HepG2 (cell line): ENCODE measurements at regions not wholly inside any gene's neighbourhood (a gene's known extent, or its start where the extent isn't known, plus 50 kb on each side); places are given as distances from the start of the nearest gene placed in this dataset.

Source experiments
- AKAP8 ChIP-seq: sonication (generic); formaldehyde crosslinking; IDR thresholded peaks from 2 replicates; pipeline ENCODE4 v1.5.1; 2020; ENCODE audit warnings: mild to moderate bottlenecking, missing genetic modification reagents
- ATAD3A ChIP-seq: sonication (generic); formaldehyde crosslinking; IDR thresholded peaks from 2 replicates; pipeline ENCODE4 v1.4.0; 2020; ENCODE audit warnings: missing genetic modification reagents
- ATF4 ChIP-seq, 2 experiments: fragments of 450-650 bp in 1 of 2; sonication (generic) in 1 of 2; formaldehyde crosslinking; IDR thresholded peaks; 2 replicates each; pipeline versions ENCODE4 v1.5.0 to v1.8.0; 2020 to 2022; ENCODE audit warnings: mild to moderate bottlenecking in 1 of 2, missing genetic modification reagents in 1 of 2
- CBFB ChIP-seq: sonication (generic); formaldehyde crosslinking; IDR thresholded peaks from 2 replicates; pipeline ENCODE4 v1.4.0; 2020; ENCODE audit warnings: missing genetic modification reagents
- GPN1 ChIP-seq: sonication (generic); formaldehyde crosslinking; IDR thresholded peaks from 2 replicates; pipeline ENCODE4 v1.5.1; 2020; ENCODE audit warnings: missing genetic modification reagents, borderline replicate concordance
- GTF3A ChIP-seq: sonication (generic); formaldehyde crosslinking; conservative IDR thresholded peaks from 2 replicates; pipeline ENCODE4 v1.4.0; 2020; ENCODE audit warnings: mild to moderate bottlenecking, missing genetic modification reagents
- HMGA1 ChIP-seq: sonication (generic); formaldehyde crosslinking; conservative IDR thresholded peaks from 2 replicates; pipeline ENCODE4 v1.4.0; 2020; ENCODE audit warnings: missing genetic modification reagents
- KDM2A ChIP-seq: sonication (generic); formaldehyde crosslinking; IDR thresholded peaks from 2 replicates; pipeline ENCODE4 v1.4.0; 2020; ENCODE audit warnings: low read depth, missing genetic modification reagents, borderline replicate concordance
- LCORL ChIP-seq, 2 experiments: fragments of 450-650 bp in 1 of 2; sonication (generic) in 1 of 2; formaldehyde crosslinking in 1 of 2; IDR thresholded peaks; 2 replicates each; pipeline versions ENCODE4 v1.5.0 to v1.6.1; 2017 to 2020; ENCODE audit warnings: antibody characterized with exemption in 1 of 2, missing genetic modification reagents in 1 of 2
- MAFF ChIP-seq: IDR thresholded peaks from 2 replicates; pipeline ENCODE4 v1.6.1; 2011; ENCODE audit warnings: low read depth, low read length, improper control_type of control experiment
- MTA3 ChIP-seq: sonication (generic); formaldehyde crosslinking; IDR thresholded peaks from 2 replicates; pipeline ENCODE4 v1.4.0; 2020; ENCODE audit warnings: missing genetic modification reagents
- MXD3 ChIP-seq: IDR thresholded peaks from 2 replicates; pipeline ENCODE4 v1.6.1; 2016; ENCODE audit warnings: mild to moderate bottlenecking, missing biosample characterization, missing genetic modification reagents
- NCOA2 ChIP-seq: sonication (generic); formaldehyde crosslinking; IDR thresholded peaks from 2 replicates; pipeline ENCODE4 v1.8.0; 2022; ENCODE audit warnings: inconsistent platforms
- NONO ChIP-seq, 2 experiments: fragments of 450-650 bp in 1 of 2; sonication (generic) in 1 of 2; formaldehyde crosslinking in 1 of 2; IDR thresholded peaks in 1 of 2; conservative IDR thresholded peaks in 1 of 2; 2 replicates each; pipeline versions ENCODE4 v1.6.1 to v1.8.0; 2017 to 2022; ENCODE audit warnings: mild to moderate bottlenecking in 1 of 2, missing genetic modification reagents in 1 of 2, moderate library complexity in 1 of 2
- PHF21A ChIP-seq: sonication (generic); formaldehyde crosslinking; IDR thresholded peaks from 2 replicates; pipeline ENCODE4 v1.5.0; 2020; ENCODE audit warnings: mild to moderate bottlenecking, missing genetic modification reagents
- RCOR2 ChIP-seq: IDR thresholded peaks from 2 replicates; pipeline ENCODE4 v1.6.1; 2016; ENCODE audit warnings: missing biosample characterization, missing genetic modification reagents
- SATB2 ChIP-seq: sonication (generic); formaldehyde crosslinking; IDR thresholded peaks from 2 replicates; pipeline ENCODE4 v1.5.0; 2020; ENCODE audit warnings: missing genetic modification reagents
- SMARCE1 ChIP-seq: fragments of 450-650 bp; IDR thresholded peaks from 2 replicates; pipeline ENCODE4 v1.6.1; 2017; ENCODE audit warnings: borderline replicate concordance
- SOX13 ChIP-seq, 3 experiments: fragments of 450-650 bp in 1 of 3; sonication (generic) in 1 of 3; formaldehyde crosslinking in 1 of 3; IDR thresholded peaks in 2 of 3; conservative IDR thresholded peaks in 1 of 3; 2 replicates each; pipeline versions ENCODE4 v1.5.0 to v1.6.1; 2016 to 2020; ENCODE audit warnings: antibody characterized with exemption in 1 of 3, mild to moderate bottlenecking in 1 of 3, missing compliant biosample characterization in 1 of 3, missing genetic modification reagents in 1 of 3, moderate library complexity in 1 of 3
- SOX6 ChIP-seq, 2 experiments: fragments of 450-650 bp in 1 of 2; sonication (generic) in 1 of 2; formaldehyde crosslinking in 1 of 2; IDR thresholded peaks; 2 replicates each; pipeline versions ENCODE4 v1.4.0 to v1.6.1; 2017 to 2020; ENCODE audit warnings: antibody characterized with exemption in 1 of 2, mild to moderate bottlenecking in 1 of 2, missing genetic modification reagents in 1 of 2
- ZFP36L2 ChIP-seq: sonication (generic); formaldehyde crosslinking; IDR thresholded peaks from 2 replicates; pipeline ENCODE4 v1.4.0; 2020; ENCODE audit warnings: missing genetic modification reagents
- ZFP82 ChIP-seq: sonication (generic); formaldehyde crosslinking; IDR thresholded peaks from 2 replicates; pipeline ENCODE4 v1.5.1; 2020; ENCODE audit warnings: mild to moderate bottlenecking, missing genetic modification reagents, borderline replicate concordance
- ZNF292 ChIP-seq: sonication (generic); formaldehyde crosslinking; IDR thresholded peaks from 2 replicates; pipeline ENCODE4 v1.8.1; 2022; ENCODE audit warnings: mild to moderate bottlenecking, low read depth, missing genetic modification reagents, borderline replicate concordance
- ZNF703 ChIP-seq: sonication (generic); formaldehyde crosslinking; IDR thresholded peaks from 2 replicates; pipeline ENCODE4 v1.5.1; 2020; ENCODE audit warnings: missing genetic modification reagents, mild to moderate bottlenecking, moderate library complexity, borderline replicate concordance
- ZNF792 ChIP-seq: IDR thresholded peaks from 2 replicates; pipeline ENCODE4 v1.6.1; 2016
- TF ChIP-seq, protein P1 (sequence below): sonication (generic); formaldehyde crosslinking; IDR thresholded peaks from 2 replicates; pipeline ENCODE4 v1.4.0; 2020; ENCODE audit warnings: mild to moderate bottlenecking, missing genetic modification reagents, borderline replicate concordance

GRCh38 chr10:33986515-33986914 is 652.0 kb upstream of the NRP1 start (continued):
- TF ChIP-seq ZNF703 (no peak), ATF4 (CRISPR knock-in tag; IDR thresholded peaks at IDR 0.05) (peak in 1 of 2 experiments; percentile 35; a peak in 1 of 4 replicates), GPN1 (CRISPR knock-in tag) (no peak), MAFF (no peak), LCORL (IDR thresholded peaks at IDR 0.05) (no peak), LCORL (CRISPR knock-in tag; IDR thresholded peaks at IDR 0.05) (no peak), MTA3 (CRISPR knock-in tag) (no peak), ATAD3A (CRISPR knock-in tag) (no peak), KDM2A (CRISPR knock-in tag) (no peak), RCOR2 (CRISPR knock-in tag) (0 out of 2 replicates have a peak, but pooled peaks have one; percentile 38), GTF3A (CRISPR knock-in tag) (no peak), CBFB (CRISPR knock-in tag) (no peak), SMARCE1 (no peak), ZFP36L2 (no peak), PHF21A (CRISPR knock-in tag) (no peak), ZFP82 (CRISPR knock-in tag) (no peak), NONO (IDR thresholded peaks at IDR 0.05) (no peak), NONO (CRISPR knock-in tag; conservative IDR thresholded peaks at IDR 0.05) (no peak), HMGA1 (CRISPR knock-in tag) (no peak), MXD3 (CRISPR knock-in tag) (no peak), SOX6 (IDR thresholded peaks at IDR 0.05) (no peak), SOX6 (CRISPR knock-in tag; IDR thresholded peaks at IDR 0.05) (peak; percentile 90), NCOA2 (CRISPR knock-in tag) (peak; percentile 30; the same call in 1 of the 2 replicates), SATB2 (CRISPR knock-in tag) (no peak), AKAP8 (CRISPR knock-in tag) (no peak), ZNF792 (CRISPR knock-in tag) (no peak), ZNF292 (CRISPR knock-in tag) (no peak), SOX13 (IDR thresholded peaks at IDR 0.05) (peak; percentile 64; the same call in 1 of the 2 replicates), SOX13 (CRISPR knock-in tag; conservative IDR thresholded peaks at IDR 0.05 in 1 of 2, IDR thresholded peaks at IDR 0.05 in 1 of 2) (peak in 1 of 2 experiments; percentile 87; a peak in 2 of 4 replicates)
- TF ChIP-seq, protein P1, sequence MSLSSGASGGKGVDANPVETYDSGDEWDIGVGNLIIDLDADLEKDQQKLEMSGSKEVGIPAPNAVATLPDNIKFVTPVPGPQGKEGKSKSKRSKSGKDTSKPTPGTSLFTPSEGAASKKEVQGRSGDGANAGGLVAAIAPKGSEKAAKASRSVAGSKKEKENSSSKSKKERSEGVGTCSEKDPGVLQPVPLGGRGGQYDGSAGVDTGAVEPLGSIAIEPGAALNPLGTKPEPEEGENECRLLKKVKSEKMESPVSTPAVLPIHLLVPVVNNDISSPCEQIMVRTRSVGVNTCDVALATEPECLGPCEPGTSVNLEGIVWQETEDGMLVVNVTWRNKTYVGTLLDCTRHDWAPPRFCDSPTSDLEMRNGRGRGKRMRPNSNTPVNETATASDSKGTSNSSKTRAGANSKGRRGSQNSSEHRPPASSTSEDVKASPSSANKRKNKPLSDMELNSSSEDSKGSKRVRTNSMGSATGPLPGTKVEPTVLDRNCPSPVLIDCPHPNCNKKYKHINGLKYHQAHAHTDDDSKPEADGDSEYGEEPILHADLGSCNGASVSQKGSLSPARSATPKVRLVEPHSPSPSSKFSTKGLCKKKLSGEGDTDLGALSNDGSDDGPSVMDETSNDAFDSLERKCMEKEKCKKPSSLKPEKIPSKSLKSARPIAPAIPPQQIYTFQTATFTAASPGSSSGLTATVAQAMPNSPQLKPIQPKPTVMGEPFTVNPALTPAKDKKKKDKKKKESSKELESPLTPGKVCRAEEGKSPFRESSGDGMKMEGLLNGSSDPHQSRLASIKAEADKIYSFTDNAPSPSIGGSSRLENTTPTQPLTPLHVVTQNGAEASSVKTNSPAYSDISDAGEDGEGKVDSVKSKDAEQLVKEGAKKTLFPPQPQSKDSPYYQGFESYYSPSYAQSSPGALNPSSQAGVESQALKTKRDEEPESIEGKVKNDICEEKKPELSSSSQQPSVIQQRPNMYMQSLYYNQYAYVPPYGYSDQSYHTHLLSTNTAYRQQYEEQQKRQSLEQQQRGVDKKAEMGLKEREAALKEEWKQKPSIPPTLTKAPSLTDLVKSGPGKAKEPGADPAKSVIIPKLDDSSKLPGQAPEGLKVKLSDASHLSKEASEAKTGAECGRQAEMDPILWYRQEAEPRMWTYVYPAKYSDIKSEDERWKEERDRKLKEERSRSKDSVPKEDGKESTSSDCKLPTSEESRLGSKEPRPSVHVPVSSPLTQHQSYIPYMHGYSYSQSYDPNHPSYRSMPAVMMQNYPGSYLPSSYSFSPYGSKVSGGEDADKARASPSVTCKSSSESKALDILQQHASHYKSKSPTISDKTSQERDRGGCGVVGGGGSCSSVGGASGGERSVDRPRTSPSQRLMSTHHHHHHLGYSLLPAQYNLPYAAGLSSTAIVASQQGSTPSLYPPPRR (CRISPR knock-in tag), result peak; percentile 46; the same call in 1 of the 2 replicates
